ENCODE measurements at regions not wholly inside any gene's neighbourhood (a gene's known extent, or its start where the extent isn't known, plus 50 kb on each side); places are given as distances from the start of the nearest gene placed in this dataset.

DNA sequence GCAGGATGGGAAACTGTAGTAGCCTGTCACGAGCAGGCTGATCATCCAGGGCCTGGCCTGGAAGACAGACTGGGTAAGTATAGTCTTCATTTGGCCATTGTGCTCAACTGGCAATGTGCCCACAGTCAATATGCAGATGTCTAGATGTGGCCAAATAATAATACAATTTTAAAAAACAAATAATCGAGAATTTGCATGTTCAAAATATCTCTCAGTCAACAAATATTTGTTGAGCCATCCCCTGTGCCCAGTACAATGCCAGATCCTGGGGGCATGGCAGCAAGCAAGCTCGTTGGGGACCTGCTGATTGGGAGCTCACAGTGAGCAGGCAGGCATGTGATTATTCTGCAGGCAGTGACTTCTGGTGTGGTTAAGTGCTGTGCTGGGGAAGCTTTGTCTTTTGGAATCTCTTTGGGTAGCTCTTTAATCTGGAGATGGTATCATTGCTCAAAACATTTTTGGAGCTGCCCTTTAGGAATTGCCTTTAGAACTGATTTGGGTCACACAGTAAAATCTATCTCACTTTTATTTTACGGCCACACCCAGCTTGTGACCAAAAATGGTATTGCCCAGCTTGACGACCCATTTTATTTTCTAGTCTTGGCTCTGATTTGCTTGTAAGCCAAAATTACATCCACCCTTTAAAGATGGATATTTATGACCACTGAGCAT is 92.2 kb downstream of the PLCE1 start:
- TF ChIP-seq CTCF (IDR thresholded peaks at IDR 0.05; ENCODE audit: low read depth, low read length), result no peak
- Histone ChIP-seq H3K27me3 (no peaks in the 10 kb centered on the region), H3K4me1 (ENCODE audit: low read depth) (no peaks in the 10 kb centered on the region), H3K4me3 (no peak overlapping the region), H3K27ac (no peak overlapping the region), H3K9me3 (ENCODE audit: low read depth) (no peaks in the 10 kb centered on the region), H3K36me3 (no peaks in the 10 kb centered on the region)
- DNase-seq (ENCODE audit: low read depth in 1 of 2, low spot score in 1 of 2), result no peak

- peak in 1 of 2 donors; percentile 65 for DNase-seq (ENCODE audit: low read depth in 1 of 2, low spot score in 1 of 2)
- H3K27me3 ChIP-seq, result no peaks in the 10 kb centered on the region
- no peak overlapping the region for H3K4me3 ChIP-seq
- no peaks in the 10 kb centered on the region for H3K4me1 ChIP-seq (ENCODE audit: low read depth)
- no peak overlapping the region for H3K27ac ChIP-seq
- TF ChIP-seq CTCF (IDR thresholded peaks at IDR 0.05; ENCODE audit: low read depth, low read length), result no peak
- H3K9me3 ChIP-seq (ENCODE audit: low read depth), result no peaks in the 10 kb centered on the region
- H3K36me3 ChIP-seq, result no peaks in the 10 kb centered on the region
Measured at GRCh38 chr10:94088926-94089381, 95.2 kb downstream of the PLCE1 start.

GRCh38 chr10:94091649-94092048 is 97.9 kb downstream of the PLCE1 start:
- no peaks in the 10 kb centered on the region for H3K9me3 ChIP-seq (ENCODE audit: low read depth)
- no peaks in the 10 kb centered on the region for H3K27me3 ChIP-seq
- TF ChIP-seq CTCF (IDR thresholded peaks at IDR 0.05; ENCODE audit: low read depth, low read length), result no peak
- H3K4me1 ChIP-seq (ENCODE audit: low read depth), result no peaks in the 10 kb centered on the region
- H3K27ac ChIP-seq, result no peak overlapping the region
- H3K4me3 ChIP-seq, result no peak overlapping the region
- DNase-seq (ENCODE audit: low read depth in 1 of 2, low spot score in 1 of 2), result no peak
- no peaks in the 10 kb centered on the region for H3K36me3 ChIP-seq

- TF ChIP-seq CTCF (IDR thresholded peaks at IDR 0.05; ENCODE audit: low read depth, low read length), result no peak
- H3K4me1 ChIP-seq (ENCODE audit: low read depth), result no peaks in the 10 kb centered on the region
- H3K27me3 ChIP-seq, result no peaks in the 10 kb centered on the region
- peak in 1 of 2 donors; percentile 61 for DNase-seq (ENCODE audit: low read depth in 1 of 2, low spot score in 1 of 2)
- no peak overlapping the region for H3K27ac ChIP-seq
- no peak overlapping the region for H3K4me3 ChIP-seq
- no peaks in the 10 kb centered on the region for H3K9me3 ChIP-seq (ENCODE audit: low read depth)
- H3K36me3 ChIP-seq, result no peaks in the 10 kb centered on the region
Measured at GRCh38 chr10:94092848-94093247, 99.1 kb downstream of the PLCE1 start.

GRCh38 chr10:94093286-94093905 is 99.7 kb downstream of the PLCE1 start:
- no peaks in the 10 kb centered on the region for H3K36me3 ChIP-seq
- no peak for TF ChIP-seq CTCF (IDR thresholded peaks at IDR 0.05; ENCODE audit: low read depth, low read length)
- no peaks in the 10 kb centered on the region for H3K27me3 ChIP-seq
- no peaks in the 10 kb centered on the region for H3K4me1 ChIP-seq (ENCODE audit: low read depth)
- H3K4me3 ChIP-seq, result no peak overlapping the region
- peak in 1 of 2 donors; percentile 10 for DNase-seq (ENCODE audit: low read depth in 1 of 2, low spot score in 1 of 2)
- H3K9me3 ChIP-seq (ENCODE audit: low read depth), result no peaks in the 10 kb centered on the region
- no peak overlapping the region for H3K27ac ChIP-seq
